Tibial artery (tissue), 4 donors: ENCODE measurements at regions not wholly inside any gene's neighbourhood (a gene's known extent, or its start where the extent isn't known, plus 50 kb on each side); places are given as distances from the start of the nearest gene placed in this dataset.

Source experiments
- DNase-seq, 2 donors: peaks; one replicate each; pipeline ENCODE4 v3.0.0-alpha.2; 2019
- H3K27ac ChIP-seq, 2 donors: fragments of 200-600 bp; sonication (generic) in 1 of 2; 1 replicate in 1 of 2; 2 replicates in 1 of 2; pipeline ENCODE4 v1.5.1; 2018 to 2019; ENCODE audit warnings: mild to moderate bottlenecking in 1 of 2
- H3K27me3 ChIP-seq, 2 donors: fragments of 200-600 bp; sonication (generic) in 1 of 2; one replicate each; pipeline versions ENCODE4 v1.5.1 to v1.6.0; 2016 to 2019
- H3K36me3 ChIP-seq, 3 donors: fragments of 200-600 bp; sonication (generic) in 2 of 3; one replicate each; pipeline ENCODE4 v1.5.1; 2016 to 2019; ENCODE audit warnings: mild to moderate bottlenecking in 2 of 3
- H3K4me1 ChIP-seq, 4 donors: fragments of 200-600 bp; sonication (generic) in 2 of 4; 1 replicate in 3 of 4; 2 replicates in 1 of 4; pipeline ENCODE4 v1.5.1; 2016 to 2019
- H3K4me3 ChIP-seq, 2 donors: fragments of 200-600 bp; sonication (generic) in 1 of 2; 1 replicate in 1 of 2; 2 replicates in 1 of 2; pipeline ENCODE4 v1.5.1; 2018 to 2019; ENCODE audit warnings: mild to moderate bottlenecking in 2 of 2
- H3K9me3 ChIP-seq, 3 donors: fragments of 200-600 bp; sonication (generic) in 1 of 3; one replicate each; pipeline ENCODE4 v1.5.1; 2016 to 2019
- CTCF ChIP-seq, 2 experiments: fragments of 200-600 bp in 1 of 2; fragments of 450-650 bp in 1 of 2; IDR thresholded peaks; one replicate each; pipeline ENCODE4 v1.5.1; 2017 to 2019; ENCODE audit warnings: antibody characterized with exemption in 2 of 2, mild to moderate bottlenecking in 1 of 2, moderate library complexity in 1 of 2
- intact Hi-C: fragments of 100-400 bp; cut with DNase I; formaldehyde crosslinking; loops from one replicate; pipeline ENCODE4 v1.15.0; 2023; ENCODE audit warnings: low total_unique reads

DNA sequence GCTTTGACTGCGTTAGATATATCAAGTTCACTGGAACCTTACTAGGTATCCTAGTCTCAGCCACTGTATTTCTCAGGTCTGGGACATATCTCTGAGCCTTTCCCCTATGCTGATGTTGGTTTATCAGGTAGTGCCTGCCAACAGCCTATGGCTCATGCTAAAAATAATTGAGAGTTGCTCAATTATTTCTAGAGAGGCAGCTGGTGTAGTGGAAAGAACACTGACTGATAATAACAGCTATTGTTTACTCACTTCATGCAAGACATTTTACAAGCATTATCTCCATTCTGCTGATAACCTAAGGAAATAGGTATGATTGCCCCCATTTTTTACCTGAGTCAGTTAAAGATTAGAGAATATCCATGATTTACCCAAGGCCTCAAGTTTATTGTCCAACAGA, 231.4 kb downstream of the LRRN1 start:
- Histone ChIP-seq H3K4me1 (no peaks in the 10 kb centered on the region), H3K36me3 (no peaks in the 10 kb centered on the region), H3K27ac (no peak overlapping the region), H3K27me3 (no peaks in the 10 kb centered on the region), H3K9me3 (no peaks in the 10 kb centered on the region), H3K4me3 (no peak overlapping the region)
- intact Hi-C loops: no loop called here
- no peak for DNase-seq
- TF ChIP-seq CTCF (IDR thresholded peaks at IDR 0.05): no peak

DNA sequence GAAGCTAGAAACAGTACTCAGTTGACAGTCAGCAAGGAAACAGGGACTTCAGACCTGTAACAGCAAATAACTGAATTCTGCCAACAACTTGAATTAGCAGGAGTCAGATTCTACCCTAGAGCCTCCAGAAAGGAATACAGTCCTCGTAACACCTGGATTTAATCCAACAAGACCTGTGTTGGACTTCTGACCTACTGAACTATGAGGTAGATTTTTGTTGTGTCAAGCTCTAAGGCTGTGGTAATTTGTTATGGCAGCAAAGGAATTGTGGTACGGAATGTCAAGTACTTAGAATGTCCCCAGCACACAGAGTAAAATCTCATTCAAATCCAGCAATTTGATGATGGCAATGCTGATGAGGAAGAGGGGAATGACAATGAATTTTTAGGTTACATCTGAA, 234.1 kb downstream of the LRRN1 start:
- Histone ChIP-seq H3K4me3 (no peak overlapping the region), H3K27ac (no peak overlapping the region), H3K36me3 (no peaks in the 10 kb centered on the region), H3K9me3 (no peaks in the 10 kb centered on the region), H3K4me1 (no peaks in the 10 kb centered on the region), H3K27me3 (no peaks in the 10 kb centered on the region)
- no peak for DNase-seq
- TF ChIP-seq CTCF (IDR thresholded peaks at IDR 0.05): no peak
- intact Hi-C loops: no loop called here

GRCh38 chr3:4036046-4036445, 236.8 kb downstream of the LRRN1 start:
- Histone ChIP-seq H3K9me3 (no peaks in the 10 kb centered on the region), H3K27me3 (no peaks in the 10 kb centered on the region), H3K4me3 (no peak overlapping the region), H3K27ac (no peak overlapping the region), H3K4me1 (no peaks in the 10 kb centered on the region), H3K36me3 (no peaks in the 10 kb centered on the region)
- DNase-seq: no peak
- no peak for TF ChIP-seq CTCF (IDR thresholded peaks at IDR 0.05)
- intact Hi-C loops: no loop called here

DNA sequence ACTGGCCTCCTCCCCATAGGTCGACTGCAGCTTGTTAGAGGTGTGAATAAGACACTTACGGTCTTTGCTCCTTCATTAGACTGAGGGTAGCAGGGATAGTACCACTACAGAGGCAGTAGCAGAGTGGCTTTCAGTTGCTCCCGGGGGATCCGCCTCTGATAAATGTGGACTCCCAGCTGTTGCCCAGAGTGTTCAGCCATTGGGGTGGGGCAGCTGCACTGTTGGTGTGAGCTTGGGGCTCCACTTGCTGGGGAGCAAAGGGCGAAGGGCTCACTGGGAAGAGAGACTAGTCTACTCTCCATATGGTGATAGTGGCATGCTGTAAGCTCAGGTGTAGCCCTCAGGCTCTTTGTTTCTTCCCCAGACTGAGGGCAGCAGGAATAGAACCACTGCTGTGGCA, 239.1 kb downstream of the LRRN1 start:
- Histone ChIP-seq H3K4me3 (no peak overlapping the region), H3K4me1 (no peaks in the 10 kb centered on the region), H3K36me3 (no peaks in the 10 kb centered on the region), H3K27ac (no peak overlapping the region), H3K9me3 (no peaks in the 10 kb centered on the region), H3K27me3 (no peaks in the 10 kb centered on the region)
- intact Hi-C loops: no loop called here
- no peak for DNase-seq
- no peak for TF ChIP-seq CTCF (IDR thresholded peaks at IDR 0.05)

DNA sequence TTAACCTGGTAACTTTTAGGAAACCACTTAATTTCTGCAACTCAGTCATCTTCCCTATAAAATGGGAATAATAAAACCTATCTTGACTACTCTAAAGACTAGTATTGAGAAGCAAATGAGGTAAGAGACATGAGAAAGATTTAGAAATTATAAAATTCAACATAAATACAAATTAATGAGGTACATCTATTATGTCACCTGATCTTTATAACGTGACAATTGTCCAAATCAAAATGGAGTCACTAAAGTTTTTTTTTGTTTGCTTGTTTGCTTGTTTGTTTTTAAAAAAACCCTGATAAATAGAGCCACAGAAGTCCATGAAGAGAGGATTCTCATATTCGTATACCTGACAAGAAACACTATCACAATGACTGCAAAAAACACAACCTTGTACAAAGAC, 242.8 kb downstream of the LRRN1 start:
- no peak for DNase-seq
- Histone ChIP-seq H3K9me3 (no peaks in the 10 kb centered on the region), H3K4me3 (no peak overlapping the region), H3K36me3 (no peaks in the 10 kb centered on the region), H3K4me1 (no peaks in the 10 kb centered on the region), H3K27ac (no peak overlapping the region), H3K27me3 (no peaks in the 10 kb centered on the region)
- intact Hi-C loops: no loop called here
- TF ChIP-seq CTCF (IDR thresholded peaks at IDR 0.05): no peak

GRCh38 chr3:4042869-4043268, 243.6 kb downstream of the LRRN1 start:
- no peaks in the 10 kb centered on the region for H3K36me3 ChIP-seq
- no peaks in the 10 kb centered on the region for H3K9me3 ChIP-seq
- no peak for TF ChIP-seq CTCF (IDR thresholded peaks at IDR 0.05)
- H3K4me3 ChIP-seq: no peak overlapping the region
- no peak overlapping the region for H3K27ac ChIP-seq
- no peak for DNase-seq
- H3K4me1 ChIP-seq: no peaks in the 10 kb centered on the region
- intact Hi-C loops: no loop called here
- no peaks in the 10 kb centered on the region for H3K27me3 ChIP-seq
